Suprapubic skin (tissue), 4 donors: ENCODE measurements at regions not wholly inside any gene's neighbourhood (a gene's known extent, or its start where the extent isn't known, plus 50 kb on each side); places are given as distances from the start of the nearest gene placed in this dataset.

ENCODE experiments used
- DNase-seq, 2 donors: peaks; one replicate each; pipeline ENCODE4 v3.0.0-alpha.2; 2019; ENCODE audit warnings: low spot score in 2 of 2
- H3K27ac ChIP-seq: fragments of 200-600 bp; sonication (generic); one replicate; pipeline ENCODE4 v1.5.1; 2019
- H3K27me3 ChIP-seq: fragments of 200-600 bp; sonication (generic); one replicate; pipeline ENCODE4 v1.5.1; 2019
- H3K36me3 ChIP-seq: fragments of 200-600 bp; sonication (generic); one replicate; pipeline ENCODE4 v1.5.1; 2019
- H3K4me1 ChIP-seq: fragments of 200-600 bp; sonication (generic); one replicate; pipeline ENCODE4 v1.5.1; 2019
- H3K4me3 ChIP-seq: fragments of 200-600 bp; sonication (generic); one replicate; pipeline ENCODE4 v1.5.1; 2019; ENCODE audit warnings: mild to moderate bottlenecking
- H3K9me3 ChIP-seq: fragments of 200-600 bp; sonication (generic); one replicate; pipeline ENCODE4 v1.5.1; 2019
- CTCF ChIP-seq, 2 donors: fragments of 200-600 bp in 1 of 2; fragments of 450-650 bp in 1 of 2; sonication (generic) in 1 of 2; IDR thresholded peaks; one replicate each; pipeline ENCODE4 v1.5.1; 2016 to 2019; ENCODE audit warnings: antibody characterized with exemption in 2 of 2, mild to moderate bottlenecking in 1 of 2, moderate library complexity in 1 of 2
- EP300 ChIP-seq: sonication (generic); formaldehyde crosslinking; IDR thresholded peaks from one replicate; pipeline ENCODE4 v1.6.1; 2017; ENCODE audit warnings: antibody characterized with exemption
- POLR2A ChIP-seq, 2 donors: fragments of 450-650 bp; IDR thresholded peaks; one replicate each; pipeline ENCODE4 v1.6.1; 2017; ENCODE audit warnings: antibody characterized with exemption in 2 of 2, mild to moderate bottlenecking in 2 of 2, moderate library complexity in 2 of 2
- POLR2AphosphoS5 ChIP-seq, 3 donors: sonication (generic); formaldehyde crosslinking; IDR thresholded peaks; one replicate each; pipeline ENCODE4 v1.6.1; 2017; ENCODE audit warnings: antibody characterized with exemption in 3 of 3
- WGBS: methylation state at CpG from one replicate; pipeline ENCODE4 v1.1.5; 2018; 5-methylcytosine and 5-hydroxymethylcytosine counted together

- no peak overlapping the region for H3K27ac ChIP-seq
- no peak for DNase-seq
- peaks cover 6% of the 10 kb centered on the region for H3K27me3 ChIP-seq
- H3K4me1 ChIP-seq, result no peaks in the 10 kb centered on the region
- TF ChIP-seq EP300 (no peak), CTCF (IDR thresholded peaks at IDR 0.05) (no peak), POLR2A (IDR thresholded peaks at IDR 0.05) (no peak), POLR2AphosphoS5 (IDR thresholded peaks at IDR 0.05) (no peak)
- peaks cover 11% of the 10 kb centered on the region for H3K9me3 ChIP-seq
- no peak overlapping the region for H3K4me3 ChIP-seq
- H3K36me3 ChIP-seq, result no peaks in the 10 kb centered on the region
- 49% methylated on average over 2 of the region's 2 CpGs for WGBS
Measured at GRCh38 chr22:47987885-47988515, 1225.5 kb downstream of the TBC1D22A start.

- no peak for DNase-seq
- WGBS, result 89% methylated on average over 3 of the region's 3 CpGs
- peaks cover 4% of the 10 kb centered on the region for H3K9me3 ChIP-seq
- H3K27me3 ChIP-seq, result peaks cover 5% of the 10 kb centered on the region
- TF ChIP-seq EP300 (no peak), CTCF (IDR thresholded peaks at IDR 0.05) (no peak), POLR2A (IDR thresholded peaks at IDR 0.05) (no peak)
- no peaks in the 10 kb centered on the region for H3K4me1 ChIP-seq
- H3K36me3 ChIP-seq, result no peaks in the 10 kb centered on the region
- H3K27ac ChIP-seq, result no peak overlapping the region
- no peak overlapping the region for H3K4me3 ChIP-seq
Measured at GRCh38 chr22:47976219-47976618, 1213.8 kb downstream of the TBC1D22A start.

GRCh38 chr22:47967831-47968230 lies 1205.4 kb downstream of the TBC1D22A start:
- DNase-seq, result no peak
- Histone ChIP-seq H3K36me3 (no peaks in the 10 kb centered on the region), H3K4me3 (no peak overlapping the region), H3K9me3 (no peaks in the 10 kb centered on the region), H3K27me3 (peaks cover 2% of the 10 kb centered on the region), H3K4me1 (no peaks in the 10 kb centered on the region), H3K27ac (no peak overlapping the region)
- no peak for TF ChIP-seq POLR2AphosphoS5 (IDR thresholded peaks at IDR 0.05)
- TF ChIP-seq POLR2A (IDR thresholded peaks at IDR 0.05), result no peak
- no peak for TF ChIP-seq EP300
- TF ChIP-seq CTCF (IDR thresholded peaks at IDR 0.05), result no peak
- WGBS, result 71% methylated on average over 4 of the region's 4 CpGs

- H3K27ac ChIP-seq, result no peak overlapping the region
- H3K36me3 ChIP-seq, result no peaks in the 10 kb centered on the region
- H3K4me1 ChIP-seq, result no peaks in the 10 kb centered on the region
- H3K27me3 ChIP-seq, result peaks cover 2% of the 10 kb centered on the region
- no peak for DNase-seq
- TF ChIP-seq EP300, result no peak
- TF ChIP-seq POLR2A (IDR thresholded peaks at IDR 0.05), result no peak
- no peak for TF ChIP-seq CTCF (IDR thresholded peaks at IDR 0.05)
- TF ChIP-seq POLR2AphosphoS5 (IDR thresholded peaks at IDR 0.05), result no peak
- H3K9me3 ChIP-seq, result no peaks in the 10 kb centered on the region
- H3K4me3 ChIP-seq, result no peak overlapping the region
- 89% methylated on average over 6 of the region's 6 CpGs for WGBS
Measured at GRCh38 chr22:47966316-47966715, 1203.9 kb downstream of the TBC1D22A start.

GRCh38 chr22:47965896-47966295 lies 1203.4 kb downstream of the TBC1D22A start:
- TF ChIP-seq EP300 (no peak), CTCF (IDR thresholded peaks at IDR 0.05) (no peak), POLR2A (IDR thresholded peaks at IDR 0.05) (no peak), POLR2AphosphoS5 (IDR thresholded peaks at IDR 0.05) (no peak)
- Histone ChIP-seq H3K9me3 (no peaks in the 10 kb centered on the region), H3K27ac (no peak overlapping the region), H3K27me3 (peaks cover 2% of the 10 kb centered on the region), H3K4me1 (no peaks in the 10 kb centered on the region), H3K36me3 (no peaks in the 10 kb centered on the region), H3K4me3 (no peak overlapping the region)
- DNase-seq, result no peak
- WGBS, result 97% methylated on average over 3 of the region's 3 CpGs
